GM23248 (cell line): ENCODE measurements at regions not wholly inside any gene's neighbourhood (a gene's known extent, or its start where the extent isn't known, plus 50 kb on each side); places are given as distances from the start of the nearest gene placed in this dataset.

Experiments
- DNase-seq: peaks from one replicate; pipeline ENCODE4 v3.0.0-alpha.2; 2015
- H2AFZ ChIP-seq: fragments of 200-600 bp; sonication (generic); 2 replicates; pipeline ENCODE4 v1.6.1; 2016; ENCODE audit warnings: antibody characterized with exemption
- H3F3A ChIP-seq: fragments of 200-600 bp; sonication (generic); 2 replicates; pipeline ENCODE4 v1.6.1; 2016; ENCODE audit warnings: mild to moderate bottlenecking, antibody characterized with exemption, mixed run types; ENCODE audit not compliant: insufficient read depth
- H3K27ac ChIP-seq: fragments of 200-600 bp; sonication (generic); 2 replicates; pipeline ENCODE4 v1.5.1; 2016; ENCODE audit warnings: mild to moderate bottlenecking
- H3K27me3 ChIP-seq: fragments of 200-600 bp; sonication (generic); replicated peaks from 2 replicates; pipeline ENCODE4 v1.6.1; 2016; ENCODE audit warnings: mild to moderate bottlenecking; ENCODE audit not compliant: insufficient read depth
- H3K36me3 ChIP-seq: fragments of 200-600 bp; sonication (generic); 2 replicates; pipeline ENCODE4 v1.6.1; 2016; ENCODE audit warnings: low read depth, mild to moderate bottlenecking
- H3K4me1 ChIP-seq: fragments of 200-600 bp; sonication (generic); 2 replicates; pipeline ENCODE4 v1.6.1; 2016; ENCODE audit warnings: mild to moderate bottlenecking; ENCODE audit not compliant: insufficient read depth
- H3K4me2 ChIP-seq: fragments of 200-600 bp; sonication (generic); one replicate; pipeline ENCODE4 v1.6.1; 2016; ENCODE audit warnings: mild to moderate bottlenecking; ENCODE audit not compliant: unreplicated experiment
- H3K4me3 ChIP-seq: fragments of 200-600 bp; sonication (generic); 2 replicates; pipeline ENCODE4 v1.5.1; 2016; ENCODE audit warnings: mild to moderate bottlenecking
- H3K79me2 ChIP-seq: fragments of 200-600 bp; sonication (generic); 2 replicates; pipeline ENCODE4 v1.6.1; 2016; ENCODE audit warnings: mild to moderate bottlenecking; ENCODE audit not compliant: insufficient read depth
- H3K9ac ChIP-seq: fragments of 200-600 bp; sonication (generic); 2 replicates; pipeline ENCODE4 v1.6.1; 2016; ENCODE audit warnings: mild to moderate bottlenecking
- H3K9me2 ChIP-seq: fragments of 200-600 bp; sonication (generic); 2 replicates; pipeline ENCODE4 v1.6.1; 2016; ENCODE audit warnings: mixed run types, mild to moderate bottlenecking, moderate library complexity; ENCODE audit not compliant: insufficient read depth
- H3K9me3 ChIP-seq: fragments of 200-600 bp; sonication (generic); one replicate; pipeline ENCODE4 v1.6.1; 2017; ENCODE audit warnings: low read depth
- H4K20me1 ChIP-seq: fragments of 200-600 bp; sonication (generic); 2 replicates; pipeline ENCODE4 v1.6.0; 2016; ENCODE audit not compliant: insufficient read depth
- EZH2 ChIP-seq: fragments of 200-600 bp; sonication (generic); IDR thresholded peaks from 2 replicates; pipeline ENCODE4 v1.6.1; 2018; ENCODE audit warnings: antibody characterized with exemption, mild to moderate bottlenecking; ENCODE audit not compliant: insufficient read depth, poor library complexity, severe bottlenecking
- EZH2phosphoT487 ChIP-seq: fragments of 200-600 bp; sonication (generic); IDR thresholded peaks from 2 replicates; pipeline ENCODE4 v1.6.1; 2018; ENCODE audit warnings: antibody characterized with exemption, moderate library complexity, mild to moderate bottlenecking, low read depth; ENCODE audit not compliant: insufficient read depth
- WGBS, 2 experiments: methylation state at CpG; one replicate each; pipeline ENCODE4 v1.1.6; 2015 to 2017; ENCODE audit warnings: low lambda C conversion rate in 2 of 2, low coverage in 1 of 2; ENCODE audit errors: missing lambda C conversion rate in 2 of 2; 5-methylcytosine and 5-hydroxymethylcytosine counted together
- in situ Hi-C: fragments of 300-500 bp; cut with MboI; formaldehyde crosslinking; loops from 2 replicates; pipeline ENCODE4 v1.15.0; 2020

DNA sequence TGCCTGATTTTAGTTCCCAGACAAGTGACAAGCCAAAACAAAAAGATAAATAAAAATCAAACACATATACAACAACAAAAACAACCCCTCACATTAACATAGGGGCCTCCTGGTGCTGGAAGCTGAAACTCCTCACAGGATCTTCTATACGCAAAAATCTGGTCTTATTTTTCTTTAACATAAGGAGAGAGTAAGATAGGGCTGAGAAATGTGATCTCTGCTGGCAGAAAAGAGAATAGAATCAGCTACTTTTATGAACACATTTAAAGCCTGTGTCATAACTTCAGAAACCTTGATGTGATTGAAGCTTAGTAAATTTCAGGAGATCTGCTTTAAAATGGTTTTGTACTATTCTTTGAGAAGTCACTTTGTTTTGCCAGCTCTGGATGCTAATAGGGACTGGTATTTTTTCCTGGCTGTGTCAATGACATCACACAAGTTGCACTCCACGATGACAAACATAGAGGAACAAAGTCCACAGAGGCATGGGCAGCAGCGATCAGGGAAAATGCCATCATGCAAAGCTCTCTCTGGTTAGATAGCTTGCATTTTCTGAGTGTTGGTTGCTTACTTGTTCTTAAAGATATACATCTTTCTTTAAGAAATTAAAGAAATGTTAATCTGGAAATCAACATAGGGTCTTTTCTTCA is 176.6 kb upstream of the SP4 start:
- Histone ChIP-seq H4K20me1 (no peaks in the 10 kb centered on the region), H3K9ac (no peak overlapping the region), H3K27ac (no peak overlapping the region), H3K4me2 (no peak overlapping the region), H3K36me3 (no peaks in the 10 kb centered on the region), H3K27me3 (peaks cover 64% of the 10 kb centered on the region), H3K4me1 (no peaks in the 10 kb centered on the region), H3K79me2 (no peaks in the 10 kb centered on the region), H2AFZ (no peak overlapping the region), H3K4me3 (no peak overlapping the region), H3K9me3 (no peaks in the 10 kb centered on the region), H3F3A (no peaks in the 10 kb centered on the region), H3K9me2 (no peaks in the 10 kb centered on the region)
- no peak for TF ChIP-seq EZH2phosphoT487
- TF ChIP-seq EZH2: no peak
- DNase-seq: no peak
- 11 to 15% methylated on average over 3 of the region's 3 CpGs for WGBS, 2 experiments
- in situ Hi-C loops: no loop called here

- Histone ChIP-seq H3K27me3 (peaks cover 60% of the 10 kb centered on the region), H3K27ac (no peak overlapping the region), H3K9me2 (no peaks in the 10 kb centered on the region), H3K9me3 (no peaks in the 10 kb centered on the region), H3K4me2 (no peak overlapping the region), H3K36me3 (no peaks in the 10 kb centered on the region), H3F3A (no peaks in the 10 kb centered on the region), H3K4me1 (no peaks in the 10 kb centered on the region), H4K20me1 (no peaks in the 10 kb centered on the region), H3K4me3 (no peak overlapping the region), H2AFZ (no peak overlapping the region), H3K9ac (no peak overlapping the region), H3K79me2 (no peaks in the 10 kb centered on the region)
- in situ Hi-C loops: no loop called here
- 0 out of 2 replicates have a peak, but pooled peaks have one; percentile 18 for TF ChIP-seq EZH2phosphoT487
- no peak for TF ChIP-seq EZH2
- WGBS, 2 experiments: 1 to 2% methylated on average over 18 of the region's 18 CpGs
- DNase-seq: peak; percentile 66
Measured at GRCh38 chr7:21253740-21254687, 173.9 kb upstream of the SP4 start.

DNA sequence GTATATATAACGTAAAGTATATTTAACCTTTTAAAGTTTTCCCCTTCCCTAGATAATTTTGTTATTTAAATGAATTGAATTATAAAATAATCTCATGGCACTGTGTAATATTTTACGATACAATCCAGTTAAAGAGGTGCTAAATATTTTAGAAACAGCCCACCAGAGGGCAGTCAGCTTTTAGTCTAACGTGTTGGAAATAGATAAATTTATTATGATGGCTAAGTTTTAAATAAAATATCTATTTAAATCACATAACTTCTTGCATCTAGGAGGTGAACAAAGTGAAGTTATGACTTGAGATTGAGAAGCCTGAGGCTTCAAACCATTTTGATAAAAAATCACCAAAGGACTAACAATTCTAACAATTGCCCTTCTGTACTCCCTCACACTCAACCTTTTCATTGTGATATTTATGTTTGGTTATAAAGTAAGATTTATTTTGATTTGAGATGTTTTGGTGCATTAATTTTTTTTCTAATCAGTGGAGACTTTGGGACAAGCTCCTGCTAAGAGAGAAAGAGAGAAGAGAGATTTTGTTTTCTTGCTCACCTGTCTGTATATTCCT is 171.5 kb upstream of the SP4 start:
- no peaks in the 10 kb centered on the region for H3K9me3 ChIP-seq
- H3F3A ChIP-seq: no peaks in the 10 kb centered on the region
- no peaks in the 10 kb centered on the region for H3K9me2 ChIP-seq
- 2 to 3% methylated on average over 3 of the region's 3 CpGs for WGBS, 2 experiments
- H4K20me1 ChIP-seq: no peaks in the 10 kb centered on the region
- TF ChIP-seq EZH2phosphoT487 (no peak), EZH2 (no peak)
- in situ Hi-C loops: no loop called here
- H2AFZ ChIP-seq: no peak overlapping the region
- no peak overlapping the region for H3K27ac ChIP-seq
- peaks cover 41% of the 10 kb centered on the region for H3K27me3 ChIP-seq
- no peaks in the 10 kb centered on the region for H3K36me3 ChIP-seq
- H3K4me2 ChIP-seq: no peak overlapping the region
- no peak overlapping the region for H3K4me3 ChIP-seq
- DNase-seq: peak; percentile 65
- H3K4me1 ChIP-seq: no peaks in the 10 kb centered on the region
- H3K79me2 ChIP-seq: no peaks in the 10 kb centered on the region
- no peak overlapping the region for H3K9ac ChIP-seq

GRCh38 chr7:21260939-21261338 is 166.9 kb upstream of the SP4 start:
- Histone ChIP-seq H3F3A (no peaks in the 10 kb centered on the region), H3K27ac (no peak overlapping the region), H3K36me3 (no peaks in the 10 kb centered on the region), H3K4me2 (no peak overlapping the region), H3K9me2 (no peaks in the 10 kb centered on the region), H3K4me1 (no peaks in the 10 kb centered on the region), H2AFZ (no peak overlapping the region), H3K9me3 (no peaks in the 10 kb centered on the region), H3K4me3 (no peak overlapping the region), H3K79me2 (no peaks in the 10 kb centered on the region), H3K9ac (no peak overlapping the region), H4K20me1 (no peaks in the 10 kb centered on the region), H3K27me3 (peaks cover under 1% of the 10 kb centered on the region; the same call in 1 of the 2 replicates)
- TF ChIP-seq EZH2 (no peak), EZH2phosphoT487 (no peak)
- in situ Hi-C loops: loop anchor here (10.0 kb wide), 1 partner anchor 744 kb away; no protein-coding TSS in a partner anchor
- WGBS, 2 experiments: 20 to 39% methylated on average over 1 of the region's 1 CpG
- DNase-seq: no peak
